ENCODE measurements at regions not wholly inside any gene's neighbourhood (a gene's known extent, or its start where the extent isn't known, plus 50 kb on each side); places are given as distances from the start of the nearest gene placed in this dataset.
"Not testable (repeated sequence)": the region's sequence is repeated elsewhere in the genome, so short reads cannot be mapped to it uniquely, and the experiment has no call there.

GRCh38 chr15:55084673-55085072 lies 112.1 kb downstream of the RSL24D1 start:
- no peaks in the 10 kb centered on the region for H3K79me2 ChIP-seq (ENCODE audit: control insufficient read depth, insufficient read depth, low read length)
- H2BK120ac ChIP-seq (ENCODE audit: low read depth, low read length): no peak overlapping the region
- no peak overlapping the region for H3K9ac ChIP-seq (ENCODE audit: low read length)
- H3K18ac ChIP-seq (ENCODE audit: low read length): no peak overlapping the region
- WGBS (ENCODE audit: extremely low coverage, insufficient coverage, low lambda C conversion rate): no CpG with 5 or more reads among the region's 3 CpGs
- no peak overlapping the region for H3K27ac ChIP-seq (ENCODE audit: low read depth, low read length)
- H2BK15ac ChIP-seq (replicated peaks; ENCODE audit: low read depth): no peak overlapping the region
- H2BK5ac ChIP-seq (ENCODE audit: low read length): no peak overlapping the region
- H3K56ac ChIP-seq (ENCODE audit: low read length): no peak overlapping the region
- no peak for DNase-seq
- no peak overlapping the region for H4K5ac ChIP-seq (ENCODE audit: low read length)
- no peak overlapping the region for H2AK5ac ChIP-seq (ENCODE audit: low read length)
- H3K79me1 ChIP-seq (ENCODE audit: low read length): no peaks in the 10 kb centered on the region
- H3K4me1 ChIP-seq (ENCODE audit: control insufficient read depth, low read depth, low read length): no peaks in the 10 kb centered on the region
- no peaks in the 10 kb centered on the region for H3K36me3 ChIP-seq (ENCODE audit: control insufficient read depth, insufficient read depth, low read length)
- H3K4me2 ChIP-seq (ENCODE audit: low read length): no peak overlapping the region
- H4K8ac ChIP-seq (ENCODE audit: low read depth, low read length): no peak overlapping the region
- H3K4me3 ChIP-seq (ENCODE audit: low read length): no peak overlapping the region
- no peaks in the 10 kb centered on the region for H3K27me3 ChIP-seq (ENCODE audit: insufficient read depth, low read length, poor library complexity)
- H3K4ac ChIP-seq (ENCODE audit: low read depth, low read length): no peak overlapping the region
- no peak overlapping the region for H3K23ac ChIP-seq (ENCODE audit: low read length)

- Histone ChIP-seq H3K79me1 (ENCODE audit: low read length) (no peaks in the 10 kb centered on the region), H3K36me3 (ENCODE audit: control insufficient read depth, insufficient read depth, low read length) (no peaks in the 10 kb centered on the region), H2BK15ac (replicated peaks; ENCODE audit: low read depth) (no peak overlapping the region), H2AK5ac (ENCODE audit: low read length) (no peak overlapping the region), H4K5ac (ENCODE audit: low read length) (no peak overlapping the region), H3K79me2 (ENCODE audit: control insufficient read depth, insufficient read depth, low read length) (no peaks in the 10 kb centered on the region), H3K23ac (ENCODE audit: low read length) (no peak overlapping the region), H3K4me1 (ENCODE audit: control insufficient read depth, low read depth, low read length) (no peaks in the 10 kb centered on the region), H3K4ac (ENCODE audit: low read depth, low read length) (no peak overlapping the region), H4K8ac (ENCODE audit: low read depth, low read length) (no peak overlapping the region), H3K4me3 (ENCODE audit: low read length) (no peak overlapping the region), H2BK5ac (ENCODE audit: low read length) (no peak overlapping the region), H3K4me2 (ENCODE audit: low read length) (no peak overlapping the region), H3K27ac (ENCODE audit: low read depth, low read length) (no peak overlapping the region), H3K9ac (ENCODE audit: low read length) (no peak overlapping the region), H3K27me3 (ENCODE audit: insufficient read depth, low read length, poor library complexity) (no peaks in the 10 kb centered on the region), H2BK120ac (ENCODE audit: low read depth, low read length) (no peak overlapping the region), H3K18ac (ENCODE audit: low read length) (no peak overlapping the region), H3K56ac (ENCODE audit: low read length) (no peak overlapping the region)
- WGBS (ENCODE audit: extremely low coverage, insufficient coverage, low lambda C conversion rate): no CpG with 5 or more reads among the region's 3 CpGs
- peak; percentile 7 for DNase-seq
Observed at GRCh38 chr15:55084216-55084615, 112.5 kb downstream of the RSL24D1 start.

GRCh38 chr15:55077052-55077451 lies 119.7 kb downstream of the RSL24D1 start:
- no CpG with 5 or more reads among the region's 1 CpG for WGBS (ENCODE audit: extremely low coverage, insufficient coverage, low lambda C conversion rate)
- H4K5ac ChIP-seq (ENCODE audit: low read length); H2BK120ac ChIP-seq (ENCODE audit: low read depth, low read length): not testable (repeated sequence)

GRCh38 chr15:55074431-55074830 lies 122.3 kb downstream of the RSL24D1 start:
- Histone ChIP-seq H3K79me2 (ENCODE audit: control insufficient read depth, insufficient read depth, low read length) (no peaks in the 10 kb centered on the region), H3K23ac (ENCODE audit: low read length) (no peak overlapping the region), H2BK5ac (ENCODE audit: low read length) (no peak overlapping the region), H2BK15ac (replicated peaks; ENCODE audit: low read depth) (no peak overlapping the region), H3K27me3 (ENCODE audit: insufficient read depth, low read length, poor library complexity) (no peaks in the 10 kb centered on the region), H3K4me1 (ENCODE audit: control insufficient read depth, low read depth, low read length) (no peaks in the 10 kb centered on the region), H2BK120ac (ENCODE audit: low read depth, low read length) (no peak overlapping the region), H3K4me2 (ENCODE audit: low read length) (no peak overlapping the region), H3K79me1 (ENCODE audit: low read length) (no peaks in the 10 kb centered on the region), H3K9ac (ENCODE audit: low read length) (no peak overlapping the region), H3K4me3 (ENCODE audit: low read length) (no peak overlapping the region), H4K5ac (ENCODE audit: low read length) (no peak overlapping the region), H4K8ac (ENCODE audit: low read depth, low read length) (no peak overlapping the region), H2AK5ac (ENCODE audit: low read length) (no peak overlapping the region), H3K36me3 (ENCODE audit: control insufficient read depth, insufficient read depth, low read length) (no peaks in the 10 kb centered on the region), H3K27ac (ENCODE audit: low read depth, low read length) (no peak overlapping the region), H3K4ac (ENCODE audit: low read depth, low read length) (no peak overlapping the region), H3K18ac (ENCODE audit: low read length) (no peak overlapping the region), H3K56ac (ENCODE audit: low read length) (no peak overlapping the region)
- WGBS (ENCODE audit: extremely low coverage, insufficient coverage, low lambda C conversion rate): no CpG with 5 or more reads among the region's 6 CpGs
- no peak for DNase-seq

More at GRCh38 chr15:55077052-55077451, 119.7 kb downstream of the RSL24D1 start:
- H3K4ac ChIP-seq (ENCODE audit: low read depth, low read length); H3K56ac ChIP-seq (ENCODE audit: low read length); H3K4me3 ChIP-seq (ENCODE audit: low read length); H3K79me1 ChIP-seq (ENCODE audit: low read length); H2BK5ac ChIP-seq (ENCODE audit: low read length); H3K36me3 ChIP-seq (ENCODE audit: control insufficient read depth, insufficient read depth, low read length); H3K27ac ChIP-seq (ENCODE audit: low read depth, low read length); H3K18ac ChIP-seq (ENCODE audit: low read length); H2BK15ac ChIP-seq (replicated peaks; ENCODE audit: low read depth); H3K4me1 ChIP-seq (ENCODE audit: control insufficient read depth, low read depth, low read length); H3K9ac ChIP-seq (ENCODE audit: low read length); H3K79me2 ChIP-seq (ENCODE audit: control insufficient read depth, insufficient read depth, low read length); H3K23ac ChIP-seq (ENCODE audit: low read length); DNase-seq; H3K27me3 ChIP-seq (ENCODE audit: insufficient read depth, low read length, poor library complexity); H2AK5ac ChIP-seq (ENCODE audit: low read length); H3K4me2 ChIP-seq (ENCODE audit: low read length); H4K8ac ChIP-seq (ENCODE audit: low read depth, low read length): not testable (repeated sequence)

GRCh38 chr15:55063970-55064369 lies 132.8 kb downstream of the RSL24D1 start:
- not testable (repeated sequence) for H2BK5ac ChIP-seq (ENCODE audit: low read length); H2BK15ac ChIP-seq (replicated peaks; ENCODE audit: low read depth); H3K4me1 ChIP-seq (ENCODE audit: control insufficient read depth, low read depth, low read length); H3K36me3 ChIP-seq (ENCODE audit: control insufficient read depth, insufficient read depth, low read length); H3K4me3 ChIP-seq (ENCODE audit: low read length); H4K5ac ChIP-seq (ENCODE audit: low read length); H3K56ac ChIP-seq (ENCODE audit: low read length); H2BK120ac ChIP-seq (ENCODE audit: low read depth, low read length); H3K9ac ChIP-seq (ENCODE audit: low read length); H3K79me1 ChIP-seq (ENCODE audit: low read length); H3K4ac ChIP-seq (ENCODE audit: low read depth, low read length); DNase-seq; H2AK5ac ChIP-seq (ENCODE audit: low read length); H4K8ac ChIP-seq (ENCODE audit: low read depth, low read length); H3K27ac ChIP-seq (ENCODE audit: low read depth, low read length); H3K79me2 ChIP-seq (ENCODE audit: control insufficient read depth, insufficient read depth, low read length); H3K18ac ChIP-seq (ENCODE audit: low read length); H3K4me2 ChIP-seq (ENCODE audit: low read length); H3K23ac ChIP-seq (ENCODE audit: low read length); H3K27me3 ChIP-seq (ENCODE audit: insufficient read depth, low read length, poor library complexity)
- WGBS (ENCODE audit: extremely low coverage, insufficient coverage, low lambda C conversion rate): no CpG with 5 or more reads among the region's 20 CpGs

- H3K4ac ChIP-seq (ENCODE audit: low read depth, low read length): no peak overlapping the region
- H3K4me2 ChIP-seq (ENCODE audit: low read length): no peak overlapping the region
- no peaks in the 10 kb centered on the region for H3K27me3 ChIP-seq (ENCODE audit: insufficient read depth, low read length, poor library complexity)
- no peak overlapping the region for H3K4me3 ChIP-seq (ENCODE audit: low read length)
- no peak overlapping the region for H3K56ac ChIP-seq (ENCODE audit: low read length)
- H3K4me1 ChIP-seq (ENCODE audit: control insufficient read depth, low read depth, low read length): no peaks in the 10 kb centered on the region
- H3K79me1 ChIP-seq (ENCODE audit: low read length): no peaks in the 10 kb centered on the region
- DNase-seq: no peak
- no CpG with 5 or more reads among the region's 2 CpGs for WGBS (ENCODE audit: extremely low coverage, insufficient coverage, low lambda C conversion rate)
- no peak overlapping the region for H3K23ac ChIP-seq (ENCODE audit: low read length)
- no peaks in the 10 kb centered on the region for H3K36me3 ChIP-seq (ENCODE audit: control insufficient read depth, insufficient read depth, low read length)
- no peak overlapping the region for H4K5ac ChIP-seq (ENCODE audit: low read length)
- H3K27ac ChIP-seq (ENCODE audit: low read depth, low read length): no peak overlapping the region
- H2BK5ac ChIP-seq (ENCODE audit: low read length): no peak overlapping the region
- H3K79me2 ChIP-seq (ENCODE audit: control insufficient read depth, insufficient read depth, low read length): no peaks in the 10 kb centered on the region
- H4K8ac ChIP-seq (ENCODE audit: low read depth, low read length): no peak overlapping the region
- H2BK120ac ChIP-seq (ENCODE audit: low read depth, low read length): no peak overlapping the region
- no peak overlapping the region for H3K9ac ChIP-seq (ENCODE audit: low read length)
- no peak overlapping the region for H2AK5ac ChIP-seq (ENCODE audit: low read length)
- no peak overlapping the region for H2BK15ac ChIP-seq (replicated peaks; ENCODE audit: low read depth)
- H3K18ac ChIP-seq (ENCODE audit: low read length): no peak overlapping the region
Observed at GRCh38 chr15:55060836-55061235, 135.9 kb downstream of the RSL24D1 start.

All from mesendoderm (in vitro differentiated cells).